NCI-H345 (cell line): ENCODE measurements at regions not wholly inside any gene's neighbourhood (a gene's known extent, or its start where the extent isn't known, plus 50 kb on each side); places are given as distances from the start of the nearest gene placed in this dataset.
"Not testable (repeated sequence)": the region's sequence is repeated elsewhere in the genome, so short reads cannot be mapped to it uniquely, and the experiment has no call there.

Source experiments
- DNase-seq: peaks from one replicate; lab custom pipeline; 2025; lab: John Stamatoyannopoulos, UW

DNA sequence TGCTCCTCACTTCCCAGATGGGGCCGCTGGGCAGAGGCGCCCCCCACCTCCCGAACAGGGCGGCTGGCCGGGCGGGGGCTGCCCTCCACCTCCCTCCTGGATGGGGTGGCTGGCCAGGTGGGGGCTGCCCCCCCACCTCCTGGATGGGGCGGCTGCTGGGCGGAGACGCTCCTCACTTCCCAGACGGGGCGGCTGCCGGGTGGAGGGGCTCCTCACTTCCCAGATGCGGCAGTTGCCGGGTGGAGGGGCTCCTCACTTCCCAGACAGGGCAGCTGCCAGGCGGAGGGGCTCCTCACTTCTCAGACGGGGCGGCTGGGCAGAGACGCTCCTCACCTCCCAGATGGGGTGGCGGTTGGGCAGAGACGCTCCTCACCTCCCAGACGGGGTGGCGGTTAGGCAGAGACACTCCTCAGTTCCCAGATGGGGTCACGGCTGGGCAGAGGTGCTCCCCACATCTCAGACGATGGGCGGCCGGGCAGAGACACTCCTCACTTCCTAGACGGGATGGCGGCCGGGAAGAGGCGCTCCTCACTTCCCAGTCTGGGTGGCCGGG is 428.8 kb downstream of the FGF13 start:
- not testable (repeated sequence) for DNase-seq

- no peak for DNase-seq
These were observed 424.2 kb downstream of the FGF13 start for GRCh38 chrX:138287205-138287877.

DNA sequence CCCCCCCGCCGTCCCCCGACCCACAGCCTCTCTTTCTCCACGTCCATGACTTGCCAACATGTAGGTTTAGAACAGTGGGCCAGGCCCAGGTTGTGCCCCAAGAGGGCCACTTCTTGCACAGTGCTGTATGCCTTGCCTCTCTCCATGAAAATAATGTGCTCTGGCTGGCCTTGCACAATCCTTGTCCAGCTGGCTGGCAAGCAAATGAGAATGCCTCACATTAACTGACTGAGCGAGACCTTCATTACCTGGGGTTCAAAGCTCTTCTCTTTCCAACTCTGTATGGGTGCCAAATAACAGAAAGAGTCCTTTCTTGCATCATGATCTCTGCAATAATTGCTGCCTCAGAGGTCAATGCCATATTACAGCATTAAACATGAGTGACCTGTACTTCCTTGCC is 416.6 kb downstream of the FGF13 start:
- DNase-seq = no peak

DNA sequence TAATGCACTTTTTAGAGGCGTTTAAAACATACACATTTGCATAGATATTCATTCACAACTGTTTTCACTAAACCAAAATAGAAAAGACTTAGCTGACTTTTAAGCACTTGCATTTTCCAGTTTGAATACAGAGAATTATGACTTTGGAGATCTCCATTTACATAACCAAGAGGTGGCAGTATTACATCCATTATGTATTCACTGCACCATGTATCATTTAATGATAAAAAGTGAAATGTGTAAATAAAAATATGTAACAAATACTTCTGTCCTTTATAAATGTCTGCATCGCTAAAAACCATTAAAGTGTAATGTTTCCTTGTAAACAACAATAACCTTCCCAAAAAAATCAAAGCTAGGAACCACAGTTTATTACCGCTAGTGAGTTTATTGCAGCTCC is 413.2 kb downstream of the FGF13 start:
- DNase-seq = no peak

DNA sequence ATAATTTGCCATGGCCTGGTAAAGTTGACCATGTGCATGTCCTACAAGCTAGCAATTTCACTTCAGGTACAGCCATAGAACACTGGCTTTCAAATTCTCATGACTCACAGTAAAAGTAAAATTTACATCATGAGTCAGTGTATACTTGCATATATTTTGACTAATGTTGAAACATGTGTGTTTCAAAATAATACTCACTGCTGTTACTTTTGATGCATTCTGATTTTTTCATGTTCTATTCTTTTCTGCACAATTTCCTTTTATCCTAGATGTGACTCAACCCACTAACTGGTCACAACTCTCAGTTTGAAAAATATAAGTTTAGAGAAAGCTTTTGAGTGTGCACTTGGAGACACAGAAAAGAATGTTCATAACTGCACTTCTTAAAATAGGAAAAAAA is 365.7 kb downstream of the FGF13 start:
- DNase-seq = no peak

- DNase-seq = no peak
These were observed 362.2 kb downstream of the FGF13 start for GRCh38 chrX:138349351-138349750.

DNA sequence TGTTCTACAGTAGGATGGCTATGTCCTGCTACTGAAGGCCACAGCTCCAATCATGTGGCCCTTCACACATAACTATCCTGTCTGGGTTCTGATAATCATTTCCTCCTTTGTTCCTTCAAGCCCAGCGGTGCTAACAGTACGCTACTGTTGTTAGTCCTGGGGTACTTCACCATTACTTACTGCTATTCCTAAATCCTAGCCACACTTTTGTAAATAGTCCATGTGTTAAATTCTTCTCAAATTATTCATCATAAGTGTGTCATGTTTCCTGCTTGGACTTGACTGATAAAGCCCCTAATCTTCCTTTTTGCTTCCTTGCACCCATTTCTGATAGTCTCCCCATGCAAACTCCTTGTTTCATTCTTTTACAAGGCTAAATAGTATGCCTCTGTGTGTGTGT is 332.6 kb downstream of the FGF13 start:
- no peak for DNase-seq

- DNase-seq = no peak
These were observed 303.4 kb downstream of the FGF13 start for GRCh38 chrX:138408101-138408500.

GRCh38 chrX:138411048-138411447 is 300.5 kb downstream of the FGF13 start:
- DNase-seq = no peak
